ENCODE measurements at regions not wholly inside any gene's neighbourhood (a gene's known extent, or its start where the extent isn't known, plus 50 kb on each side); places are given as distances from the start of the nearest gene placed in this dataset.
"Not testable (repeated sequence)": the region's sequence is repeated elsewhere in the genome, so short reads cannot be mapped to it uniquely, and the experiment has no call there.

DNA sequence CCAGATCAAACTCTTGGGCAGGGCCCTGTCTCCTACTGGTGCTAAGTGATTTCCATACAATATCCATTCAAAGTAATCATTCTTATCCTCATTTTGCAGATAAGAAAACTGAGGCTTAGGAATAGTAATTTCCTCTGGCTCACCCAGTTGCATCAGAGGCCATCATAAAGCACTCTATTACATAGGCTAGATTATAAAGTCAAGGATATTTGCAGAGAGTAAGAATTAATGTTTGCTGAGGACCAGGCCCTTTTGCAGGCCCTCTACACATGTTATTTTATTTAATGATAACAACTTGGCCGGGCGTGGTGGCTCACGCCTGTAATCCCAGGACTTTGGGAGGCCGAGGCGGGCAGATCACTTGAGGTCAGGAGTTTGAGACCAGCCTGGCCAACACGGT lies 316.8 kb downstream of the ZNF674 start:
- DNase-seq (ENCODE audit: low read depth in 1 of 2, low spot score in 1 of 2): no peak
- in situ Hi-C loops (cut with HindIII; ENCODE audit: low pct_unique_long_range_greater_than_20kb, low sequenced_read_pairs): no loop called here
- TF ChIP-seq JUND (IDR thresholded peaks at IDR 0.05; ENCODE audit: low read depth): no peak

DNA sequence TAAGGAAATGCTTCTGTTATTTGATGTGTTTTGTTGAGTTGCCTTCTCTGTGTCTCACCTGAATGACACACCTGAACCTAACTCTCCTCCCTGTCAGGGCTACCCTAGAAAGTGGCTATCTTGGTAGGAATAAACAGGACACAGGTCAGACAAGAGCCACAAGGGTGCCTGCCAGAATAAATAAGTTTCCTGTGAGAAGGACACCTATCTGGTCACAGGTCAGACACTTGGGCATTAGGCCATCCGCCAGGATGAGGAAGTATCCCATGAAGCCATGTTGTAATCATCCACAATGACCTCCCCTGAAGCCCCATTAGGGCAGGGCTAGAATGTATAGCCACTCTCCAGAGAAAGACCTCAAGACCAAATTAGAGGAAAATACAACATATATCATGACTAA lies 318.8 kb downstream of the ZNF674 start:
- no peak for DNase-seq (ENCODE audit: low read depth in 1 of 2, low spot score in 1 of 2)
- TF ChIP-seq JUND (IDR thresholded peaks at IDR 0.05; ENCODE audit: low read depth): no peak
- in situ Hi-C loops (cut with HindIII; ENCODE audit: low pct_unique_long_range_greater_than_20kb, low sequenced_read_pairs): no loop called here

DNA sequence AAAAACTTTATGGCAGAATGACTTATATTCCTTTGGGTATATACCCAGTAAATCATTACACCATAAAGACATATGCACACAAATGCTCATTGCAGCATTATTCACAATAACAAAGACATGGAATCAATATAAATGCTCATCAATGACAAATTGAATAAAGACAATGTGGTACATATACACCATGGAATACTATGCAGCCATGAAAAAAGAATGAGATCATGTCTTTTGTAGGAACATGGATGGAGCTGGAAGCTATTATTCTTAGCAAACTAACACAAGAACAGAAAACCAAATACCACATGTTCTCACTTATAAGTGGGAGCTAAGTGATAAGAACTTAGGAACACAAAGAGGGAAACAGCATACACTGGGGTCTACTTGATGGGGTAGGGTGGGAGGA lies 321.7 kb downstream of the ZNF674 start:
- in situ Hi-C loops (cut with HindIII; ENCODE audit: low pct_unique_long_range_greater_than_20kb, low sequenced_read_pairs); DNase-seq (ENCODE audit: low read depth in 1 of 2, low spot score in 1 of 2): not testable (repeated sequence)

DNA sequence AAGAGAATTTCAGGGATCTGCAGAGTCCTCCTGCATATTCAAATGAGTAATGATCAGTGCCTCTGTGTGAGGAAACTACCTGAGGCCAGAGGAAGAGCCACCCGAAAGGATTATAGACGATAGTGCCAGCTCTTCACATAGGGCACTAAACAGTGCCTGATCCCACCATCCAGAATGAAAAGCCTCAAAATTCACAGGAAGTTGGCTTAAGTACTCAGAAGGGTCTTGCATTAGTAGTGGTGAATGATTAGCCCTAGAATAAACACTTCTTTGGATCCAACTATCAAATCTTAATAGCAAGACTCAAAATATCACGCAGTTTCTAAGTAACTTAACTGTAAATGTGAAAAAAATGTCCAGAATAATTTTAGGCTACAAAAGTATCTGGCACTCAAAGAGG lies 324.4 kb downstream of the ZNF674 start:
- no peak for TF ChIP-seq JUND (IDR thresholded peaks at IDR 0.05; ENCODE audit: low read depth)
- no peak for DNase-seq (ENCODE audit: low read depth in 1 of 2, low spot score in 1 of 2)
- in situ Hi-C loops (cut with HindIII; ENCODE audit: low pct_unique_long_range_greater_than_20kb, low sequenced_read_pairs): no loop called here

DNA sequence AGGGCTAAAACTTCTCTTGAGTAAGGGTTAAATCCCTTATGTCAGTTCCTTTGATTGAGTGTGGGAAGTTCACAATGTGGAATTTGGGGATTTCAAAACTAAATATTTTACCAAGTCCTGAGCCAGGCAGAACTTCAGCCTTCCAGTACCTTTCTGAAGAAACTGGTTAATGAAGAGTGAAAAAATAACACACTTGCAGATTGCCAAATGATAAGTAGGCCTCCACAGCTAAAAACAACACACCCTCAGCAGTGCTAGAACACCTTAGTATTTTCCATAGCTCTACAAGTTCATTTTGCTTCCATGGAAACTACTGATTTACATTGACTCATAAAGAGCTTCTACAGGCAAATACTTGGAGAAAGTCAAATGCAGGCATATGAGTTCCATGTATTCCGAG lies 326.8 kb downstream of the ZNF674 start:
- in situ Hi-C loops (cut with HindIII; ENCODE audit: low pct_unique_long_range_greater_than_20kb, low sequenced_read_pairs): no loop called here
- DNase-seq (ENCODE audit: low read depth in 1 of 2, low spot score in 1 of 2): no peak
- TF ChIP-seq JUND (IDR thresholded peaks at IDR 0.05; ENCODE audit: low read depth): no peak

DNA sequence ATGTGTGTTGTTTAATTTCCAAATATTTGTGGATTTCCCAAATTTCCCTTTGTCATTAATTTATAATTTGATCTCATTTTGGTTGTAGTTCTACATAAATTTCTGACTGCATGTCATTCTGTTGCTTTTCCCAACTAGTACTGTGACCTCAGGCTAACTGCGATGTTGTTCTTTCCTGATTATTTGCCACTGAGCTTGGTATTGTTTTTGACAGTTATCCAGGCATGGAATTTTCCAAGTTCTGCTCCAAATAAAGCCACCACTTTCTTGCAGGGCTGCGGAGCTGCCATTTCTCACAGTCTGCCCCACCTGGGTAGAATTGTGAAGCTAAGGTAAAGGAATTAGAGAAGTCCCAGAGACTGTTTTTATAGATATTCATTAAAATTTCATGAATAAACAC lies 328.8 kb downstream of the ZNF674 start:
- no peak for DNase-seq (ENCODE audit: low read depth in 1 of 2, low spot score in 1 of 2)
- in situ Hi-C loops (cut with HindIII; ENCODE audit: low pct_unique_long_range_greater_than_20kb, low sequenced_read_pairs): no loop called here
- TF ChIP-seq JUND (IDR thresholded peaks at IDR 0.05; ENCODE audit: low read depth): no peak

DNA sequence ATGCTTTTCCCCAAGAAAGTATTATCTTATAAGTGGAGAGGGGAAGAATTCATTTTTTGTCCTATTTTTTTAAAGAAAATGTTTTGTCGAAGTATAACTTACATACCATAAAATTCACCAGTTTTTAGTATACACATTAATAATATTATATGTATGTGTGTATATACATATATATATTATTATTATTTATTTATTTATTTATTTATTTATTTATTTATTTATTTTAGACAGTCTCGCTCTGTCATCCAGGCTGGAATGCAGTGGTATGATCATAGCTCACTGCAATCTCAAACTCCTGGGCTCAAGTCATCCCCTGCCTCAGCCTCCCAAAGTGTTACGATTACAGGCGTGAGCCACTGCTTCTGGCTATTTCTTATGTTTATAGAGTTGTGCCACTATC lies 334.1 kb downstream of the ZNF674 start:
- no peak for TF ChIP-seq JUND (IDR thresholded peaks at IDR 0.05; ENCODE audit: low read depth)
- no peak for DNase-seq (ENCODE audit: low read depth in 1 of 2, low spot score in 1 of 2)
- in situ Hi-C loops (cut with HindIII; ENCODE audit: low pct_unique_long_range_greater_than_20kb, low sequenced_read_pairs): no loop called here

DNA sequence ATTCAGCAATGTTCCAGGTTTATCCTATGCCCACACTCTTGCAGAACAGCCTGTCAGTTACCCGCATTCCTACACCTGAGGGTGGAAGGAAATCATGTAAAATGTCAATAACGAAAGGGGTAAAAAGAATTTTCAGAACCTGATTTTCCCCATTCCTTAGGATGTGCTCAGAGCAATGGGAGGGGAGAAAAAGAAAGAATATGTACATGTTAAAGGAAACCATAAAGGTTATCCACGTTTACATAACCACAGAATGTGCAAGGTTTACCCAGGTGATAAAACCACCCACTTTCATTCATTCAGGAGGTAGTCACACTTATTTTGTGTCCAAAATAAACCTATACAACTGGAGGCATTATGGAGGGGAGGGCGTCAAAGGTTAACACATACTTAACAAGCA lies 335.5 kb downstream of the ZNF674 start:
- TF ChIP-seq JUND (IDR thresholded peaks at IDR 0.05; ENCODE audit: low read depth): no peak
- in situ Hi-C loops (cut with HindIII; ENCODE audit: low pct_unique_long_range_greater_than_20kb, low sequenced_read_pairs): no loop called here
- peak; percentile 21 to 84 for DNase-seq (ENCODE audit: low read depth in 1 of 2, low spot score in 1 of 2)

DNA sequence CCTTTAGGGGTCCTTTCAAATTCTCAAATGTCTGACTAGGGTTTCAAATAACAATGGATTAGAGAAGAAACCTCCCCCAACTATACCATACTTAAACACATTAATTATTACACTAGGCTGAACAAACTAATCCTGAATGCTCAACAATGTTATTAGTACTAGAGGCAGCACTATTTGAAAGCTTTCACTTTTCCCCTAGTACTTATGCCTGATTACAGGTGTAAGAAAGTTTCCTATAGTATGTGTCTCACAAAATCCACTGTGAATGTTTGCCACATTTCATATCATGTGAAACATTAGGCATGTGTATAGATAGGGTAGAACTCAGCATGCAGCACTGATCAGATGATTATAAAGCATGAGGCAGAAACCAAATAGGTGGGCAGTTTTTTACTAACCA lies 336.2 kb downstream of the ZNF674 start:
- in situ Hi-C loops (cut with HindIII; ENCODE audit: low pct_unique_long_range_greater_than_20kb, low sequenced_read_pairs): no loop called here
- DNase-seq (ENCODE audit: low read depth in 1 of 2, low spot score in 1 of 2): no peak

DNA sequence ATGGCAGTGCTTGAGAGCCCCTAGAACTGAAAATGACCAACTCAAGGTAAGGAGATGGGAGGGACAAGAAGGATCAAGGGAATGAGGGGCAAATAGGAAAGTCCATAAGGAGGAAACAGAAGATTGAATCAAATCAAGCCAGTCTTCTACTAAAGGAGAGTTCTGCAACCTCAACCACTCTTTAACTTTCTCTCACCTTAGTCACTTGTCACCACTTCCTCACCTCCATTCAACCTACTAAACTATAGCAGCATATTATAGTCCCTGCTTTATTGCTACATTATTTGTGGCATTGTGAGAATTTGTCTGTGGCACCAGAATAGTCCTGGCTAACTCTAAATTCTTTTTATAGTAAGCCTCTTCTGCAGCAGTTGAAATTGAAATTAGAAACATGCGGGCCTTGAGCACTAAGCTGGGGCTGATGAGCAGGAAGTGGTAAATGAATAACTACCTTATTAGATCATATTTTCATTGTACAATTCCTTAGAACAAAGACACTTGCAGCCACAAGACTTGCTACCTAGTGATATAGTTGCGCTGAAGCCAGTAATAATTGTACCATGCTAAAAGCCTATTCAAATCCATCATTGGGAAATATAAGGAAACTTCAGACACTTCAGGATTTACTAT lies 336.9 kb downstream of the ZNF674 start:
- in situ Hi-C loops (cut with HindIII; ENCODE audit: low pct_unique_long_range_greater_than_20kb, low sequenced_read_pairs): no loop called here
- no peak for TF ChIP-seq JUND (IDR thresholded peaks at IDR 0.05; ENCODE audit: low read depth)
- no peak for DNase-seq (ENCODE audit: low read depth in 1 of 2, low spot score in 1 of 2)

More for the DNA sequence above, 336.2 kb downstream of the ZNF674 start:
- no peak for TF ChIP-seq JUND (IDR thresholded peaks at IDR 0.05; ENCODE audit: low read depth)

DNA sequence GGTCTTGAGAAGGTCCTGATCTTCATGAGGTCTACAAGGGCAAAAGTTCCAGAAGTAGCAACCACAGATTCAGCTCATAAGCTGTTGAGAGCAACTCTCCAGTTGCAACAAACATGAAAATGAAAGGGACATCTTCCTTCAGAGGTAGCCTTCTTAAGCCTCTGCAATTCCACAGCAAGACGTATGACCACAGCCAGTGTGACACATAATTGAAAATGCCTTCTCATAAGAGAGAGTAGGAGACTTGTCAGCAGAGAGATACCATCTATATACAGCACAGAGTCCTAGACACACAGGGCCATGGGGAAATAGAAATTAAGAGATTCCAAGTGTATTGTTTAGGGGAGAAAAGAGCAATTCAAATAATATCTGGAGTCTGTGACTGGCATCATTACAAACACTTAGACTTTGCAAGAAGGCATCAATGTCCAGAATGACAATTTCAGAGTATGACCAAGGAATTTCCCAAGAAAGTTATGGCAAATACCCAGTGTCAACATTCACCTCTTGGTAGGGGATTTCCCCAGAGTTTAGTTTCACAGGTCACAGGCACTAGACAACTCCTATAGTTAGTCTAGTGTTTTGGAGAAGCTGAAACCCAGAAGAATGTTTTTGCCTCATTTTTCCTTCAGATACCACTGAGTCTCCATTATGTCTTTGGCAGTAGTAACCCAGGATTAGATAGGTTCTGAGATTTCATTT lies 340.3 kb downstream of the ZNF674 start:
- no peak for DNase-seq (ENCODE audit: low read depth in 1 of 2, low spot score in 1 of 2)
- in situ Hi-C loops (cut with HindIII; ENCODE audit: low pct_unique_long_range_greater_than_20kb, low sequenced_read_pairs): no loop called here
- no peak for TF ChIP-seq JUND (IDR thresholded peaks at IDR 0.05; ENCODE audit: low read depth)

DNA sequence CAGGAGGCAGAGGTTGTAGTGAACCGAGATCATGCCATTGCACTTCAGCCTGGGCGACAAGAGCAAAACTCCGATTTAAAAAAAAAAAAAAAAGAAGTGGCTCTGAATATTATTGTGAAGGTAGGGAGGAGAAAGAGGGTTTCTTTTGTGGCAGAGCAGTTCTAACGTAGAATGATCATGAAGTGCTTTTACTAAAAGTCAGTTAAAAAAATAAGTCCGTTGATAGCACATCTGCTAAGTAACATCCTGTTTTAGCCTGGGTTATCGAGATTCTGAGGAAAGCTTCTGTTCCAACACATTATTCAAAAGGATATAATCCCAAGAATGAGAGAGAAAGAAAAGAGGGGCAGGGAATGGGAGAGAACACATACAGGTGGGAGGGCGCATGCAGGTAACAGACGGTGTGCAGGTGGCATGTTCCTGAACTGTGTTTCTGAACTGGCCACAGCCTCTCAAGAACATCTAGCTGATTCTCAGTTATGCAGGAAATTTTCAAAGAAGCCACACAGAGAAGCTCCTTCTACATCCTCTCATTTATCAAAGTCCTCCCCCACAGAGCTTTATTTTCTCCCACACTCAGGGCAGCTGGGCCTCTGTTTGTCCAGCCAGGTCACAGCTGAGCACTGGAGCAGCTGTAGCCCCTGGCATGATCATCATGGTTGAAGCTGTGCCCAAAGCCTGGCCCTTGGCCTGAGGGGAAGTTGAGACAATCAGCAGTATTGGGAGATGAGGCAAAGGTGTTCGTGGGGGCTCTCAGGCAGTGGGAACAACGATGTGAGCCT lies 342.3 kb downstream of the ZNF674 start:
- DNase-seq (ENCODE audit: low read depth in 1 of 2, low spot score in 1 of 2): no peak
- in situ Hi-C loops (cut with HindIII; ENCODE audit: low pct_unique_long_range_greater_than_20kb, low sequenced_read_pairs): no loop called here
- no peak for TF ChIP-seq JUND (IDR thresholded peaks at IDR 0.05; ENCODE audit: low read depth)

DNA sequence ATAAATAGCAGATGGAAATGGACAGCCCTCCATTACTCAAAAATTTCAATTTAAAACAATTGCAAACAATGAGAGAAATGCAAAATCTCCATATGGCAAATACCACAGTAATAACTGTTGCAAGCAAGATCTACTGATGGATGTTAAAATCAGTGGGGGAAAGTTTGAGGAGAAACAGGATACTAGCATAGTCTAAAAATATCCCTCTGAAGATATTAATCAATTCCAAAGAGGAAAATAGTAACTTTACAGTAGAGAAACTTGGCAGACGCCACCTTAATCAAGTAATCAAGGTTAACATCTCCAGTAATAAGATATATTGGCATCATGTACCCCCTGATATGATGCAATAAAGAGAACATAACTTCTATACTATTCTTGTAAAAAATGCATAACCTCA lies 344.8 kb downstream of the ZNF674 start:
- no peak for DNase-seq (ENCODE audit: low read depth in 1 of 2, low spot score in 1 of 2)
- in situ Hi-C loops (cut with HindIII; ENCODE audit: low pct_unique_long_range_greater_than_20kb, low sequenced_read_pairs): no loop called here
- TF ChIP-seq JUND (IDR thresholded peaks at IDR 0.05; ENCODE audit: low read depth): no peak
